Stimulated activated CD4-positive, alpha-beta T cell treated with anti-CD3 and anti-CD28 coated beads, Interleukin-12 subunit alpha, Interleukin-12 subunit beta, amount 100 ng/mL, for 24 hours (primary cell): ENCODE measurements at regions not wholly inside any gene's neighbourhood (a gene's known extent, or its start where the extent isn't known, plus 50 kb on each side); places are given as distances from the start of the nearest gene placed in this dataset.
"Not testable (repeated sequence)": the region's sequence is repeated elsewhere in the genome, so short reads cannot be mapped to it uniquely, and the experiment has no call there.

ENCODE experiments used
- DNase-seq, 2 experiments: peaks; one replicate each; pipeline ENCODE4 v3.0.0-alpha.2; 2020; ENCODE audit warnings: low read depth in 2 of 2

DNA sequence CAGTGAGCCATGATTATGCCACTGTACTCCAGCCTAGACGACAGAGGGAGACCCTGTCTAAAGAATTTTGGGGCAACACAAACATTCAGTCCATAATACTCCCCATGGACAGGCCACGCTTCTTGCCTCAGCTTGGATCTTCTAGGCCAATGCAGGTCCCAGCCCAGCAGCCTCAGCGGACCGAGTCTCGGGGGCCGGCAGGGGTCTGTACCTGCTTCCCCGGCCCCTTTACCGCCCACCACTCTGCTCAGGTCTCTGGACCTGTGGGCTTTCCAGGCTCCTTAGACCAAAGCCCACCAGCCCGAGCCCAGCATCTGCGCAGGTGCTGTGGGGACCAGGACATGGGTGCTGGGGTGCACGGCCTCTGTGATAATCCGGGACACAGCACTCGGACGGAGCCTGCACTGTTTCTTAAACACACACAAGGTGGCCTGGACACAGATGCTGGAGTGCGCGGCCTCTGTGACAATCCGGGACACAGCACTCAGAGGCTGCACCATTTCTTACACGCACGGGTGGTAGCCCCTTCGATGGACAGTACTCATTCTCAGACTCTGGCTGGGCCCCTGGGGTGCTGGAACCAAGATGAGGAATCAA is 62.1 kb upstream of the GPC1 start:
- no peak for DNase-seq

- no peak for DNase-seq
Observed at GRCh38 chr2:240374085-240374907, 61.2 kb upstream of the GPC1 start.

GRCh38 chr2:240375024-240375645 is 60.3 kb upstream of the GPC1 start:
- no peak for DNase-seq

DNA sequence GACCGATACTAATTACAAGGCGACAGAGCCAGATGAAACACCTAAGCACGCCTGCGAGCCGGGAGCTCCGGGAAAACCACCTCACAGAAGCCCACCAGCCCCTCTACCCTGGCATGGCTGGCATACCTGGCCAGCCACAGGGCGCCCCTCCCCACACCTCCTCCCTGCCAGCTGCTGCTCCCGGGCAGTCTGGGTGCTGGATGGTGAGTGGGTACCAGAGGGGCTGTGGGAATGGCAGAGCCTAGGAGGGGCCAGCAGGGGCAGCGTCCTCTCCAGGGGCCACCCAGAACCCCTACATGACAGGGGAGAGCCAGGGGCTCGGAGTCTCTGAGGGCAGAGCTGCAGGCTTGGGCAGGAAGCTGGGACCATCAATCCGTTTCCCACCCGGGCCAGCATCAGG is 58.7 kb upstream of the GPC1 start:
- DNase-seq: no peak

DNA sequence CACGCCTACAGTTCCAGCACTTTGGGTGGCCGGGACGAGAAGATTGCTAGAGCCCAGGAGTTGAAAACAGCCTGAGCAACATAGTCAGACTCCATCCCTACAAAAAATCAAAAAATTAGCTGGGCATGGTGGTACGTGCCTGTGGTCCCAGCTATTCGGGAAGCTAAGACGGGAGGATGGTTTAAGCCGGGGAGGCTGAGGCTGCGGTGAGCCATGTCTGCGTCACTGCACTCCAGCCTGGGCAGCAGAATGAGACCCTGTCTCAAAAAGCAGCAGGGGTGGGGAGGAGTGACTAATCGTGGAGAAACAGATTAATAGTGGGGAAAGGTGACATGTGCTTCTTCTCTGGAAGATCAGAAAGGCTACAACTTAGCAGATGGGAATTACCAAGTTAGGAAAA is 58.1 kb upstream of the GPC1 start:
- no peak for DNase-seq

- no peak for DNase-seq
Observed at GRCh38 chr2:240379089-240379636, 56.3 kb upstream of the GPC1 start.

DNA sequence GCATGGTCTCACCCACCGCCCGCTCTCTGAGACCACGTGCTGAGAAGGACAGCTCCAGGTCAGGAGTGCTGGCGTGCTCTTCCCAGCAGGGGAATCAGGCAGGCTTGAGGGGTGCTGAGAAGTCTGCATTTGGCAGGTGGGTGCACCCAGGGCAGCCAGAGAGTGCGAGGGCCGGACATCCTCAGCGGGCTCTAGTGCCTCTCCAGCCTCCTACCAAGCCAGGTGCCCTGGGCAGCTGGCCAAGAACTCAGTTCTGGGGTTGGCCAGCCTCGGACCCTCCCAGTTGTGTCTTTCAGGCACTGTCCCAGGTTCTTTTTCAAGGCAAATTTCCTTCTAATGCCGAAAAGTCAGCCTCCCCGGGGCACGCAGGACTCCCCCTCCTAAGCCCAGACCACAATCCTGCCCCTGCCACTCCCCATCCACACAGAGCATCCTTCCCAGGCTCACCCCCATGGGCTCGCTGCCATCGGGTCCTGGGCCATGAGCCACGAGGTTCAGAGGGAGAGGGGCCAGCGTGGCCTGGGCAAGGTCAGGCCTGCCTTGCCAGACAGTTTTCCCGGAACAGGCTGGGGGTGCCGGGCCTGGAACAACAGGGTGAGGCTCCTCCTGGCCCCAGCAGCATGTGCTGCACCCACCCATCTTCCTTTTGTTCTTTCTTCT is 52.2 kb upstream of the GPC1 start:
- no peak for DNase-seq

- no peak for DNase-seq
Observed at GRCh38 chr2:240383871-240384700, 51.4 kb upstream of the GPC1 start.

DNA sequence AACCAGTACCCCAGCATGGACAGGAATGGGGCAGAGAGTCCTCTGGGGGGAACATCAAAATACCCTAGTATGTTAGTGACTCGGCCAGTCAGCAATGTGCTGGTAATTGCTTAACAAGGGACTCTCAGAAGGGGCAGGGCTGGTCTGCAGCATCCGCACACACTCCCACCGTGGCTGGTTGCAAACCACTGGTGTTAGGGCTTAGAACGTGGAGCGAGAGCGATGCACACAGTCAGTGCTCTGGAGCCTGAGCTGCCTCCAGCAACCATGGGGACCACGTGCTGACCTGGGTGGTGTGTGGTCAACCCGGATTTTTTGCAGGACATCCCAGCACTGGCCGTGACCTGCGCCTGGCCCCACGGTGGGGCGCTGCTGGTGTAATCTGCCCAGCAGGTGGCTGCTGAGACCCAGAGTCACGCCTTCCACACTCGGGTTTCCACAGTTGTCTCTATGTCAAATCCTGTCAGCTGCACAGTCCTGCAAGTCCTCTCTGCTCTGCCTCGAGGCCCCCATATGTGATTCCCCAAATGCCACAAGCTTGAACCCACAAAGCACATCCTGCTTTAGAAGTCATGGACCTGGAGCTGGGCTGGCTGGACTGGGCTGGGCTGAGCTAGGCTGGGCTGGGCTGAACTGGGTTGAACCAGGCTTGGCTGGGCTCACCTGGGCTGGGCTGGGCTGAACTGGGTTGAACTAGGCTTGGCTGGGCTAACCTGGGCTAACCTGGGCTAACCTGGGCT is 50.6 kb upstream of the GPC1 start:
- DNase-seq: no peak

- DNase-seq: not testable (repeated sequence)
Observed at GRCh38 chr2:240385451-240386161, 49.9 kb upstream of the GPC1 start.
